T-helper 17 cell (primary cell): ENCODE measurements at regions not wholly inside any gene's neighbourhood (a gene's known extent, or its start where the extent isn't known, plus 50 kb on each side); places are given as distances from the start of the nearest gene placed in this dataset.
"Not testable (repeated sequence)": the region's sequence is repeated elsewhere in the genome, so short reads cannot be mapped to it uniquely, and the experiment has no call there.

Experiments used
- ATAC-seq: fragments of 150-1000 bp; cut with Tn5 transposase; 2 replicates; pipeline ENCODE4 v1.10.0; 2021; ENCODE audit warnings: mild to moderate bottlenecking, moderate library complexity
- DNase-seq, 3 donors: peaks; one replicate each; pipeline versions ENCODE4 v3.0.0 to v3.0.0-alpha.2; 2020 to 2021
- H3K9me3 ChIP-seq: one replicate; pipeline ENCODE4 v1.7.0; 2013; ENCODE audit warnings: low read length, mild to moderate bottlenecking; ENCODE audit not compliant: control insufficient read depth, poor library complexity, severe bottlenecking
- H3K27ac Mint-ChIP-seq: one replicate; pipeline ENCODE4 v1.8.0; 2022; ENCODE audit warnings: mild to moderate bottlenecking, moderate library complexity, mixed read lengths
- H3K27me3 Mint-ChIP-seq: one replicate; pipeline ENCODE4 v1.8.0; 2022; ENCODE audit warnings: mixed read lengths
- H3K36me3 Mint-ChIP-seq: one replicate; pipeline ENCODE4 v1.8.0; 2022; ENCODE audit warnings: low read depth, mixed read lengths
- H3K4me1 Mint-ChIP-seq: one replicate; pipeline ENCODE4 v1.8.0; 2022; ENCODE audit warnings: mild to moderate bottlenecking, mixed read lengths
- H3K4me3 Mint-ChIP-seq: one replicate; pipeline ENCODE4 v1.8.0; 2022; ENCODE audit warnings: mild to moderate bottlenecking, moderate library complexity, mixed read lengths

DNA sequence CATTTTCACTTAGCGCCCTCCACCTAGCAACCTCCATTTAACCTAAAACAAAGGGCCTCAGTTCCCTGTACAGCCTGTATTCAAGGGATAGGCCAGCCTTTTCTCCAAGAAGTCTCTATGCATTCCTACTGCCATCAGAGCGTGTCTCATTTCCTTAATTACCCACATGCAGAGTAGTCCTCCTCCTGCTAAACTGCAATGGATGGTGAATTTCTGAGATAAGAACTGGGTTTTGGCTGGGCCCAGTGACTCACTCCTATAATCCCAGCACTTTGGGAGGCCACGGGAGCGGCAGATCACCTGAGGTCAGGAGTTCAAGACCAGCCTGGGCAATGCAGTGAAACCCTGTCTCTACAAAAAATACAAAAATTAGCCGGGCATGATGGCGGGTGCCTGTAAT lies 71.1 kb upstream of the GPR158 start:
- H3K27me3 Mint-ChIP-seq, result peaks cover 46% of the 10 kb centered on the region

DNA sequence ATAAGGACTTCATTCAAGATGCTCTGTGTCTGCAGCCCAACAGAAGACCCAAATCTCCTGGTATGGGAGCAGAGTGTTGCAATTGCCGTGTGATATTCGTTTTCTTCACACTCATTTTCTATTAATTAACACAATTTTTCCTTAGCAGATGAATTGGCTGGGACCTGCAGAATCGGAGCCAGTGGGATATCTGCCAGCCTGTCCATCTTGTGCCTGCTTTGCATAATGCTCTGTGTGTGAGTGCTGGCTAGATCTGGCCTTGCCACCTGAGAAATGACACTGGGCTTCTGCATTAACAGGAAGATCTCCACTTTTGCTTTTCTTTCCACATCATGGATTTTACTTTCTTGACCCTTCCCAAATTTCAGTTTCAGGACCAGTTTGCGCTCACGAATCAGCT lies 70.4 kb upstream of the GPR158 start:
- Mint-ChIP-seq H3K27ac (no peak overlapping the region), H3K27me3 (peaks cover 48% of the 10 kb centered on the region), H3K36me3 (no peaks in the 10 kb centered on the region), H3K4me3 (no peak overlapping the region), H3K4me1 (no peaks in the 10 kb centered on the region)
- DNase-seq (no peak), ATAC-seq (no peak)
- no peaks in the 10 kb centered on the region for H3K9me3 ChIP-seq

More for the DNA sequence above, 71.1 kb upstream of the GPR158 start:
- H3K4me3 Mint-ChIP-seq, result no peak overlapping the region
- no peaks in the 10 kb centered on the region for H3K4me1 Mint-ChIP-seq
- DNase-seq (no peak), ATAC-seq (no peak)
- no peaks in the 10 kb centered on the region for H3K36me3 Mint-ChIP-seq
- H3K9me3 ChIP-seq, result no peaks in the 10 kb centered on the region
- H3K27ac Mint-ChIP-seq, result no peak overlapping the region

DNA sequence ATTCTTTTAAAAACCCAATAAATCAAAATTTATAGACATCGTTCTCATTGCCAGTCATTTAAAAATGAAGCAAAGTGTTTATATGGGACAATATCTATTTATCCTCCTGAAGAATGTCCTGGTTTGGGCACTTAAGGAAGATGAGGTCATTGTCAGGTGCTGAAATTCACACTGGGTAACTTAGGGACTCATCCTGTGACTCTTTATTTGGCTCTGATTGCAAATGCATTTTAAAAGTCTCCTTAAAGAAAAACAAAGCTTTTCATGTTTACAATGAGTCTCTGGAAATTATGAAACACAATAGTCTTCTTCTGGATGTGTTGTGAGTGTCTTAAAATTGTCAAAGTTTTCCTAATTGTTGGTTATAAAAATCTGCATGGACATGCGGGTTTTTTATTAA lies 69.5 kb upstream of the GPR158 start:
- no peak for ATAC-seq
- peaks cover 51% of the 10 kb centered on the region for H3K27me3 Mint-ChIP-seq
- H3K27ac Mint-ChIP-seq, result no peak overlapping the region
- no peak for DNase-seq
- H3K4me1 Mint-ChIP-seq, result no peaks in the 10 kb centered on the region
- no peaks in the 10 kb centered on the region for H3K36me3 Mint-ChIP-seq
- H3K4me3 Mint-ChIP-seq, result no peak overlapping the region
- no peaks in the 10 kb centered on the region for H3K9me3 ChIP-seq

DNA sequence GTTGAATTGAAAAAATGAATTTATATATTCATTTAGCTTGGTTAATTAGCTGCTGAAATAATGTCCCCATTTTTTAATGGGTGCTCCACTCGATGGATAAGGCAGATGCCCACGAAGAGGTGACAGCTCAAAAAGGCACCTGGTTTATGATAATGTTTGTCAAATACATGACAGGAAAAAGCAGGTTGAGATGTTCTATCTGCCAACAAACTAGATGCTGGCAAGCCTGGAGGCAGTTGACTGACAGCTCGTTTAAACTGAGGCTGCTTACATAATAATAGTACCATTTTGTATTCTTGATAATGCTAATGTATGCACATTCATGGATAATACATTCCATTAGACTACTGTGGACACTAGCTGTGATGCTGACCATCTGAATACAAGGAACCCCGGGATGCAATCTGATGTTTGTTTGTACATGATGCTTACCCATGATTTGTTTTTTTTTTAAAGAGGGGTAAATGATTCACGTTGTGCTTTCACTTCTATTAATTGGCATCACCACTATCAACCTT lies 69.0 kb upstream of the GPR158 start:
- Mint-ChIP-seq H3K27me3 (peaks cover 47% of the 10 kb centered on the region), H3K4me1 (no peaks in the 10 kb centered on the region), H3K4me3 (no peak overlapping the region), H3K36me3 (no peaks in the 10 kb centered on the region), H3K27ac (no peak overlapping the region)
- DNase-seq (no peak), ATAC-seq (no peak)
- H3K9me3 ChIP-seq, result no peaks in the 10 kb centered on the region

DNA sequence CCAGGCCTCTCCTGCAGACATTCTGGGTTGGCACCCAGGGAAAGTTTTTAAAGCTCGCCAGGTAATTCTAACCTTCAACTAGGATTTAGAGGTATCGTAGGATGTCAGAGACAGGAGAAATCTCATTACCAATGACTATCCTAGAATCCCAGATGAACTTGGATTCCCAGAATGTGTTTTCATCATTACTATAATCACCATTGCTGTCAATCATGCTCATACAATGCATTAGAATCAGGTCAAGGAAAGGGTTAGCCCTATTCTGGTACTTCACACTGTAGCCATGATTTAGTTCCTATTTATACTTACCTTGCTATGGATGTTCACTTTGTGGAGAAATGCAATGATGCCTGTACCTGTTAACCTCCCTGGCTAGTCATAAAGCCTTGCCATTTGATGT lies 67.0 kb upstream of the GPR158 start:
- peaks cover 31% of the 10 kb centered on the region for H3K27me3 Mint-ChIP-seq
- DNase-seq (no peak), ATAC-seq (no peak)
- H3K27ac Mint-ChIP-seq, result no peak overlapping the region
- H3K9me3 ChIP-seq, result no peaks in the 10 kb centered on the region
- H3K4me3 Mint-ChIP-seq, result no peak overlapping the region
- H3K4me1 Mint-ChIP-seq, result no peaks in the 10 kb centered on the region
- no peaks in the 10 kb centered on the region for H3K36me3 Mint-ChIP-seq

DNA sequence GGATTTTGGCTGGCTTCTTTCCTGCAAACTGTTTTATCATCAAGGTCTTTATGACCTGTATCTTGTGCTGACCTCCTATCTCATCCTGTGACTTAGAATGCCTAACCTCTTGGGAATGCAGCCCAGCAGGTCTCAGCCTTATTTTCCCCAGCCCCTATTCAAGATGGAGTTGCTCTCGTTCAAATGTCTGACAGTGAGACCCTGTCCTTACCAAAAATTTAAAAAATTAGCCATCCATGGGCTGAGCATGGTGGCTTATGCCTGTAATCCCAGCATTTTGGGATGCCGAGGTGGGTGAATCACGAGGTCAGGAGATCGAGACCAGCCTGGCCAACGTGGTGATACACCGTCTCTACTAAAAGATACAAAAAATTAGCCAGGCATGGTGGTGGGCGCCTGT lies 64.9 kb upstream of the GPR158 start:
- not testable (repeated sequence) for H3K9me3 ChIP-seq, H3K4me3 Mint-ChIP-seq, H3K27ac Mint-ChIP-seq, H3K36me3 Mint-ChIP-seq, H3K4me1 Mint-ChIP-seq, ATAC-seq, DNase-seq
- peaks cover 37% of the 10 kb centered on the region for H3K27me3 Mint-ChIP-seq

DNA sequence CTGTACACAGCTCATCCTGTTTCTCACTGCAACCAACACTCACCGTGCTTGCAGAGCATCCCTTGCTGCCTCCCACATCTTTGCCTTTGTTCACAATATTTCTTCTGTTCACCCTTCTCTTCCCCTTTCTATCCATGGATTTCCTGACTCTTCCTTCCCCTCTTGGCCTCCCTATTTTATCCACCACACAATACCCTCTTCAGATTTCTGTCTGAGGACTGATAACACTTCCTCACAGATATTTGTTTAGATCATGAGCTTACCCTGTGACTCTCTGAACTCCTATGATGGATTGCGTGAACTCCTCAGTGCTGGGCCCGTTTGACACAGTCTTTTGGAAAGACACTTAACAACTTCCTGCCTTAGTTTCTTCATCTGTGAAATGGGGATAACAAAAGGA lies 62.8 kb upstream of the GPR158 start:
- Mint-ChIP-seq H3K4me1 (no peaks in the 10 kb centered on the region), H3K27me3 (peaks cover 49% of the 10 kb centered on the region), H3K4me3 (no peak overlapping the region), H3K36me3 (peaks cover 3% of the 10 kb centered on the region), H3K27ac (no peak overlapping the region)
- H3K9me3 ChIP-seq, result no peaks in the 10 kb centered on the region
- ATAC-seq, result no peak
- DNase-seq, result no peak

DNA sequence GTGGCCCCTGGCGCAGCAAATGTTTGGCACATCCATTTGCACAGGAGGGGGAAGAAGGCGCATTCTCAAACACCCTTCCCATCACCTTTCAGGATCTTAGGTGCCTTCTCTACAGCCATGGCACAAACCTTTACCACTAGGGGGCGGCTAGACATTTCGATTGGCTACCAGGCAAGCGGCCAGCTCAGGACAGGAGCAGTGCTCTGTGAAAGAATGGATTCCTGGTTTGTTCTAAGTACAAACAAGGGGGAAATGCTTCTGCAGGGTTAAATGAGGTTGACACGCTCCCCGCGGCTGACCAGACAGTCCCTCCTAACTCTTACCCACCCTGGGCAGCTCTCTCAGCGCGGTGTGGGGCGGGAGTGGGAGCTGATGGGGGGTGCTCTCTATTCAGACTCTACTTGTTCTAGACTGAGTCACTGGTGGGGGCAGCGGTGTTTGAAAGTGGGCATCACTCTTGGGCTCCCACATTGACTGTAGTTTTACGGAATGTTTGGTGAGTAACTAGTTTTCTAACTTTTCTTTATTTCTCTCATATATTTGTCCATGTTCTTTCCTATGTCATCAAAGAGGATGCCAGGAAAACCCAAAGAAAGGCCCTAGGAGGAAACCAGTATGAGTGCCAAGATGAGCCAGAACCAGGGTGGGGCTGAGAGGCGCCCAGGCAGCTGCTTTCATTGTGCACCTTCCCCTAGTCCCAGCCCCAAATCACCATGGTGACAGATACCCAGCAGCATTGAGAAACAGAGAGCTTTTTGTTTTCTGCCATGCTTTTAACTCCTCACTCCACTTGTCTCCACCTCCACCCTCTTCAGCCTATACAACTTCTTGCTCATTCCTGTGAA lies 61.4 kb upstream of the GPR158 start:
- no peaks in the 10 kb centered on the region for H3K4me1 Mint-ChIP-seq
- ATAC-seq (peak; percentile 61), DNase-seq (peak in 1 of 3 donors; percentile 12)
- no peak overlapping the region for H3K27ac Mint-ChIP-seq
- peaks cover 55% of the 10 kb centered on the region for H3K27me3 Mint-ChIP-seq
- peaks cover 3% of the 10 kb centered on the region for H3K36me3 Mint-ChIP-seq
- H3K4me3 Mint-ChIP-seq, result no peak overlapping the region
- H3K9me3 ChIP-seq, result no peaks in the 10 kb centered on the region

DNA sequence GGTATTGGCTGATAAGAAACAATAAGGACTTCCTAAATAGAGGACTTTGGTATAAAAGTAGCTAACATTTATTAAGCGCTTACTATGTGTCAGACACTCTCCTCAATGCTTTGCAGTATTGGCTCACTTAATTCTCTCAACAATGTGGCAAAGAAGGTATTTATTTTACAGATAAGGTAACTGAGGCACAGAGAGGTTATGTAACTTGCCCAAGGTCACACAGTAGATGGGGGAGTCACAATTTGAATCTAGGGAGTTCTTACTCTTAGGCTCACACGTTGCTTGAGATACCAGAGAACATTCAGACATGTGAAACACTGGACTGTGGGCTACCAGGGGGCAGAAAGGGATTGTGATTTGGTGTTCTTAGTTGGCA lies 60.8 kb upstream of the GPR158 start:
- no peak for DNase-seq
- H3K27me3 Mint-ChIP-seq, result peaks cover 52% of the 10 kb centered on the region
- H3K9me3 ChIP-seq, result no peaks in the 10 kb centered on the region
- H3K4me1 Mint-ChIP-seq, result no peaks in the 10 kb centered on the region
- no peak overlapping the region for H3K27ac Mint-ChIP-seq
- H3K4me3 Mint-ChIP-seq, result no peak overlapping the region
- no peak for ATAC-seq
- H3K36me3 Mint-ChIP-seq, result peaks cover 3% of the 10 kb centered on the region

DNA sequence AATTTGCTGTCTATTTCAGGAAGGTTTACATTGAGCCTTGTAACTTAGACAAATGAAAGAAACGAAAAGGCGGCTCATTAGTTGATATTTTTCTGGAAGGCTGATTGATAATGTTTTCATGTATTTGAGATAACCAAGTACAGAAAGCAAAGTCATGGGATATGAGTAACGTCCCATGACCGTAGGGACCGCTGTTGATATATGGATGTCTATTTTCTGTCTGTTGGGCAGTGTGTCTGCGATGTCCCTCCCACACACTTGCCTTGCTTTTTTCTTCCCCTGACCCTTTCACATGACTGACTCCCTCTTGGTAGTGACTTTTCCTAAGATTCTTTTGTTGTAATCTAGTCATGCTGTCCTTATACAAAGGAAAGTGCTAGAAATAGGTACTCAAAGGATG lies 57.0 kb upstream of the GPR158 start:
- no peaks in the 10 kb centered on the region for H3K4me1 Mint-ChIP-seq
- no peaks in the 10 kb centered on the region for H3K9me3 ChIP-seq
- H3K27ac Mint-ChIP-seq, result no peak overlapping the region
- no peak for ATAC-seq
- peaks cover 3% of the 10 kb centered on the region for H3K36me3 Mint-ChIP-seq
- peaks cover 49% of the 10 kb centered on the region for H3K27me3 Mint-ChIP-seq
- no peak for DNase-seq
- H3K4me3 Mint-ChIP-seq, result no peak overlapping the region

DNA sequence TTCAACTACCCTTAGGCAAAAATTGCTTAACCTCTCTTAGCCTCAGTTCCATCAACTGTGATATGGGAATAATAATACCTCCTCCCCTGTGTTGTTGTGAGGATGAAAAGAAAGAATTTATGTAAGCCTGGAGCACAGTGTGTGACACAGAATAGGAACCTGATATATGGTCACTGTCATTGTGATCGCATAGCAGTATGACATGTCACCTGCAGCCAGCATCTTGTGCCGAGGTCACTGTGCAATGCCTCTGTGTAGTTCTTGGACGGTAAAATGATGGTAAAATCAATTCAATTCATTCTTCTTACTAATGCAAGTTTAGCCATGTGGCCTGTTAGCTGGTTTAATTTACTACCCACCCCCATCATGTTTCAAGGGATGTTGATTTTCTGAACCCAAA lies 54.6 kb upstream of the GPR158 start:
- Mint-ChIP-seq H3K27me3 (peaks cover 34% of the 10 kb centered on the region), H3K4me3 (no peak overlapping the region), H3K36me3 (peaks cover 3% of the 10 kb centered on the region), H3K27ac (no peak overlapping the region), H3K4me1 (no peaks in the 10 kb centered on the region)
- no peak for ATAC-seq
- DNase-seq, result no peak
- H3K9me3 ChIP-seq, result no peaks in the 10 kb centered on the region
